H1 (cell line): ENCODE measurements at regions not wholly inside any gene's neighbourhood (a gene's known extent, or its start where the extent isn't known, plus 50 kb on each side); places are given as distances from the start of the nearest gene placed in this dataset.

ENCODE experiments used
- CTCF ChIA-PET: fragments of 300-600 bp; sonication (Branson Sonifier 250); formaldehyde crosslinking; loops from one replicate; lab custom pipeline; 2021; ENCODE audit not compliant: partially characterized antibody; lab: Charles Lee
- POLR2A ChIA-PET: fragments of 300-600 bp; sonication (Branson Sonifier 250); formaldehyde crosslinking; loops from one replicate; lab custom pipeline; 2021; ENCODE audit warnings: inconsistent platforms; ENCODE audit not compliant: partially characterized antibody; lab: Charles Lee
- DNase-seq, 2 experiments: peaks; one replicate each; pipeline versions ENCODE4 v3.0.0 to v3.0.0-alpha.2; 2010 to 2022; ENCODE audit warnings: low spot score in 2 of 2, low read depth in 1 of 2, mixed read lengths in 1 of 2
- FAIRE-seq: peaks from 2 replicates; lab custom pipeline; 2011; peaks lifted over from hg19 to GRCh38; lab: Jason Lieb, UNC
- H2AFZ ChIP-seq: 2 replicates; pipeline ENCODE4 v1.8.1; 2012; ENCODE audit warnings: low read length, inconsistent platforms
- H2AK5ac ChIP-seq: 2 replicates; pipeline ENCODE4 v1.6.1; 2013; ENCODE audit warnings: low read depth, low read length
- H2BK120ac ChIP-seq: replicated peaks from 2 replicates; pipeline ENCODE3; 2013; ENCODE audit warnings: low read depth, low read length, inconsistent platforms
- H2BK12ac ChIP-seq: 2 replicates; pipeline ENCODE4 v1.6.1; 2013; ENCODE audit warnings: low read depth, low read length
- H2BK15ac ChIP-seq: 2 replicates; pipeline ENCODE4 v1.6.1; 2013; ENCODE audit warnings: low read length
- H2BK20ac ChIP-seq: 2 replicates; pipeline ENCODE4 v1.6.1; 2013; ENCODE audit warnings: low read length
- H2BK5ac ChIP-seq: 2 replicates; pipeline ENCODE4 v1.6.1; 2013; ENCODE audit warnings: low read depth, low read length
- H3K14ac ChIP-seq: 2 replicates; pipeline ENCODE4 v1.6.1; 2013; ENCODE audit warnings: inconsistent platforms; ENCODE audit not compliant: insufficient read length
- H3K18ac ChIP-seq: 2 replicates; pipeline ENCODE4 v1.6.1; 2013; ENCODE audit warnings: low read length; ENCODE audit errors: extremely low read depth
- H3K23ac ChIP-seq: 2 replicates; pipeline ENCODE4 v1.6.1; 2013; ENCODE audit warnings: inconsistent platforms; ENCODE audit not compliant: insufficient read length
- H3K23me2 ChIP-seq: 2 replicates; pipeline ENCODE4 v1.6.1; 2013; ENCODE audit warnings: low read depth, low read length
- H3K27ac ChIP-seq: 2 replicates; pipeline ENCODE4 v1.6.1; 2011; ENCODE audit warnings: low read depth, low read length, inconsistent platforms
- H3K27me3 ChIP-seq, 4 experiments: replicated peaks in 1 of 4; 1 replicate in 1 of 4; 2 replicates in 3 of 4; pipeline versions ENCODE4 v1.6.1 to v1.8.1; 2011 to 2013; ENCODE audit warnings: low read length in 3 of 4, mild to moderate bottlenecking in 3 of 4, inconsistent platforms in 2 of 4, mixed read lengths in 2 of 4, moderate library complexity in 1 of 4; ENCODE audit not compliant: control insufficient read depth in 3 of 4, insufficient read depth in 3 of 4; ENCODE audit errors: extremely low read depth in 1 of 4
- H3K36me3 ChIP-seq, 4 experiments: 2 replicates each; pipeline versions ENCODE4 v1.6.1 to v1.8.1; 2011 to 2013; ENCODE audit warnings: mild to moderate bottlenecking in 4 of 4, low read length in 3 of 4, moderate library complexity in 2 of 4, control low read depth in 1 of 4, inconsistent platforms in 1 of 4; ENCODE audit not compliant: insufficient read depth in 4 of 4, control insufficient read depth in 2 of 4
- H3K4ac ChIP-seq: replicated peaks from 2 replicates; pipeline ENCODE3; 2013; ENCODE audit warnings: low read length, low read depth, mixed read lengths, inconsistent platforms; ENCODE audit not compliant: insufficient read length
- H3K4me1 ChIP-seq, 4 experiments: replicated peaks in 1 of 4; 1 replicate in 1 of 4; 2 replicates in 3 of 4; pipeline versions ENCODE4 v1.6.1 to v1.8.1; 2011 to 2013; ENCODE audit warnings: low read length in 3 of 4, inconsistent platforms in 2 of 4, mixed read lengths in 1 of 4; ENCODE audit not compliant: insufficient read depth in 4 of 4, control insufficient read depth in 3 of 4
- H3K4me2 ChIP-seq, 2 experiments: 2 replicates each; pipeline versions ENCODE4 v1.6.1 to v1.8.1; 2011 to 2013; ENCODE audit warnings: low read depth in 2 of 2, low read length in 2 of 2, control low read depth in 1 of 2, inconsistent platforms in 1 of 2, mild to moderate bottlenecking in 1 of 2; ENCODE audit not compliant: insufficient read depth in 1 of 2
- H3K4me3 ChIP-seq, 4 experiments: fragments of 200-600, 300-600 bp in 1 of 4; sonication (generic), shearing (Covaris generic), sonication (Bioruptor Twin) in 1 of 4; 2 replicates each; pipeline versions ENCODE4 v1.5.1 to v1.8.1; 2011 to 2016; ENCODE audit warnings: low read length in 4 of 4, low read depth in 3 of 4, control low read depth in 2 of 4, inconsistent platforms in 2 of 4, mild to moderate bottlenecking in 2 of 4, mixed read lengths in 1 of 4, moderate library complexity in 1 of 4; ENCODE audit not compliant: insufficient read depth in 2 of 4; ENCODE audit errors: extremely low read depth in 1 of 4
- H3K56ac ChIP-seq: replicated peaks from 2 replicates; pipeline ENCODE3; 2013; ENCODE audit warnings: low read depth, mild to moderate bottlenecking, mixed read lengths, low read length, inconsistent platforms; ENCODE audit not compliant: insufficient read length
- H3K79me1 ChIP-seq: 2 replicates; pipeline ENCODE4 v1.6.1; 2013; ENCODE audit warnings: low read depth, low read length, control low read depth
- H3K79me2 ChIP-seq, 2 experiments: 2 replicates each; pipeline versions ENCODE4 v1.6.1 to v1.8.1; 2012 to 2013; ENCODE audit warnings: low read length in 2 of 2, mild to moderate bottlenecking in 2 of 2, inconsistent platforms in 1 of 2; ENCODE audit not compliant: insufficient read depth in 2 of 2, control insufficient read depth in 1 of 2
- H3K9ac ChIP-seq, 4 experiments: replicated peaks in 1 of 4; 1 replicate in 1 of 4; 2 replicates in 3 of 4; pipeline versions ENCODE4 v1.6.1 to v1.8.1; 2011 to 2013; ENCODE audit warnings: low read depth in 3 of 4, low read length in 3 of 4, control low read depth in 2 of 4, mild to moderate bottlenecking in 2 of 4, moderate library complexity in 2 of 4, inconsistent platforms in 1 of 4; ENCODE audit errors: extremely low read depth in 1 of 4
- H3K9me3 ChIP-seq, 2 experiments: 2 replicates each; pipeline versions ENCODE4 v1.6.1 to v1.8.1; 2012 to 2013; ENCODE audit warnings: mild to moderate bottlenecking in 2 of 2, moderate library complexity in 2 of 2, control low read depth in 1 of 2, inconsistent platforms in 1 of 2, low read depth in 1 of 2, low read length in 1 of 2, mixed read lengths in 1 of 2; ENCODE audit not compliant: insufficient read depth in 2 of 2
- H4K20me1 ChIP-seq, 2 experiments: replicated peaks in 1 of 2; 2 replicates each; pipeline versions ENCODE3 to v1.8.1; 2011 to 2013; ENCODE audit warnings: inconsistent platforms in 2 of 2, low read length in 2 of 2, mild to moderate bottlenecking in 1 of 2; ENCODE audit not compliant: insufficient read depth in 2 of 2, control insufficient read depth in 1 of 2
- H4K5ac ChIP-seq: 2 replicates; pipeline ENCODE4 v1.6.1; 2013; ENCODE audit warnings: low read length, low read depth, mixed read lengths, inconsistent platforms; ENCODE audit not compliant: insufficient read length
- H4K8ac ChIP-seq: 2 replicates; pipeline ENCODE4 v1.8.0; 2013; ENCODE audit warnings: mild to moderate bottlenecking, moderate library complexity, low read length, inconsistent platforms; ENCODE audit not compliant: insufficient read depth; ENCODE audit errors: extremely low read depth
- H4K91ac ChIP-seq: replicated peaks from 2 replicates; pipeline ENCODE3; 2013; ENCODE audit warnings: low read length, mixed read lengths, inconsistent platforms; ENCODE audit not compliant: insufficient read length
- ASH2L ChIP-seq: fragments of 200-600, 300-600 bp; sonication (generic); IDR thresholded peaks from one replicate; pipeline ENCODE4 v1.7.1; 2017; ENCODE audit warnings: low read length
- ATF3 ChIP-seq: IDR thresholded peaks from 2 replicates; pipeline ENCODE4 v1.6.1; 2011; ENCODE audit warnings: low read depth, mild to moderate bottlenecking, low read length; ENCODE audit not compliant: insufficient read depth
- GTF2F1 ChIP-seq: IDR thresholded peaks from 2 replicates; pipeline ENCODE4 v1.6.1; 2012; ENCODE audit warnings: low read depth, low read length, improper control_type of control experiment, borderline replicate concordance
- JUN ChIP-seq: IDR thresholded peaks from 2 replicates; pipeline ENCODE4 v1.6.1; 2011; ENCODE audit warnings: low read depth, mild to moderate bottlenecking, improper control_type of control experiment, low read length
- WGBS, 2 experiments: shearing (Covaris generic) in 1 of 2; methylation state at CpG; one replicate each; pipeline versions ENCODE4 v1.1.6 to v1.1.7; 2013 to 2015; ENCODE audit warnings: low lambda C conversion rate in 2 of 2, mixed read lengths in 2 of 2, inconsistent platforms in 1 of 2, low coverage in 1 of 2, missing lambda C conversion rate in 1 of 2; ENCODE audit not compliant: insufficient replicate concordance in 2 of 2, insufficient coverage in 1 of 2, insufficient read length in 1 of 2; ENCODE audit errors: extremely low coverage in 1 of 2, missing lambda C conversion rate in 1 of 2; 5-methylcytosine and 5-hydroxymethylcytosine counted together

- no peak overlapping the region for H2BK15ac ChIP-seq
- no peak overlapping the region for H4K8ac ChIP-seq
- H3K4me2 ChIP-seq = no peak overlapping the region
- H3K23ac ChIP-seq = no peak overlapping the region
- H3K56ac ChIP-seq = no peak overlapping the region
- no peak overlapping the region for H2AFZ ChIP-seq
- no peaks in the 10 kb centered on the region for H3K4me1 ChIP-seq
- no peaks in the 10 kb centered on the region; a peak in 2 of 4 replicates for H3K9me3 ChIP-seq
- H3K9ac ChIP-seq = no peak overlapping the region
- H2BK5ac ChIP-seq = no peak overlapping the region
- FAIRE-seq (no peak), DNase-seq (no peak)
- no peak overlapping the region for H4K5ac ChIP-seq
- no peaks in the 10 kb centered on the region for H3K36me3 ChIP-seq
- no peak overlapping the region for H4K91ac ChIP-seq
- no peak overlapping the region for H2AK5ac ChIP-seq
- H2BK20ac ChIP-seq = no peak overlapping the region
- H3K14ac ChIP-seq = no peak overlapping the region
- no peak overlapping the region for H3K4me3 ChIP-seq
- peaks cover 0 to 1% of the 10 kb centered on the region in 2 experiments for H4K20me1 ChIP-seq
- no peak overlapping the region for H2BK120ac ChIP-seq
- no peak overlapping the region for H3K27ac ChIP-seq
- H3K79me2 ChIP-seq = no peaks in the 10 kb centered on the region
- H3K18ac ChIP-seq = no peak overlapping the region
- 75% methylated on average over 4 of the region's 4 CpGs; no CpG with 5 or more reads in 1 of the 2 experiments for WGBS, 2 experiments
- H3K4ac ChIP-seq = no peak overlapping the region
- no peaks in the 10 kb centered on the region for H3K27me3 ChIP-seq
- ChIA-PET POLR2A (no interaction called here), CTCF (no interaction called here)
- H2BK12ac ChIP-seq = no peak overlapping the region
- H3K23me2 ChIP-seq = no peaks in the 10 kb centered on the region
- H3K79me1 ChIP-seq = no peaks in the 10 kb centered on the region
- TF ChIP-seq ATF3 = no peak
- no peak for TF ChIP-seq GTF2F1
- TF ChIP-seq ASH2L = no peak
- TF ChIP-seq JUN = no peak
These were observed 185.4 kb downstream of the KDM5D start for GRCh38 chrY:19559161-19559560.
